Mesendoderm (in vitro differentiated cells): ENCODE measurements at regions not wholly inside any gene's neighbourhood (a gene's known extent, or its start where the extent isn't known, plus 50 kb on each side); places are given as distances from the start of the nearest gene placed in this dataset.

ENCODE experiments used
- DNase-seq: peaks from one replicate; pipeline ENCODE4 v3.0.0; 2013
- H2AK5ac ChIP-seq: 2 replicates; pipeline ENCODE4 v1.6.1; 2013; ENCODE audit warnings: low read length, inconsistent platforms
- H2BK120ac ChIP-seq: 2 replicates; pipeline ENCODE4 v1.6.1; 2013; ENCODE audit warnings: low read depth, mild to moderate bottlenecking, low read length, moderate library complexity, mixed read lengths
- H2BK15ac ChIP-seq: replicated peaks from 2 replicates; pipeline ENCODE4 v1.6.1; 2013; ENCODE audit warnings: low read depth, mild to moderate bottlenecking, moderate library complexity
- H2BK5ac ChIP-seq: 2 replicates; pipeline ENCODE4 v1.6.1; 2013; ENCODE audit warnings: low read length, inconsistent platforms
- H3K18ac ChIP-seq: 2 replicates; pipeline ENCODE4 v1.6.1; 2013; ENCODE audit warnings: mild to moderate bottlenecking, low read length, mixed read lengths
- H3K23ac ChIP-seq: one replicate; pipeline ENCODE4 v1.6.1; 2013; ENCODE audit warnings: low read length
- H3K27ac ChIP-seq: 2 replicates; pipeline ENCODE4 v1.5.1; 2013; ENCODE audit warnings: low read depth, mild to moderate bottlenecking, inconsistent platforms, low read length, moderate library complexity
- H3K27me3 ChIP-seq: 2 replicates; pipeline ENCODE4 v1.6.1; 2013; ENCODE audit warnings: low read length, control low read depth, mild to moderate bottlenecking, inconsistent platforms; ENCODE audit not compliant: insufficient read depth, poor library complexity
- H3K36me3 ChIP-seq: 2 replicates; pipeline ENCODE4 v1.6.1; 2013; ENCODE audit warnings: low read length, inconsistent platforms; ENCODE audit not compliant: control insufficient read depth, insufficient read depth
- H3K4ac ChIP-seq: one replicate; pipeline ENCODE4 v1.6.1; 2013; ENCODE audit warnings: low read depth, mild to moderate bottlenecking, low read length, moderate library complexity
- H3K4me1 ChIP-seq: 2 replicates; pipeline ENCODE4 v1.6.1; 2013; ENCODE audit warnings: low read depth, low read length, inconsistent platforms; ENCODE audit not compliant: control insufficient read depth
- H3K4me2 ChIP-seq: 2 replicates; pipeline ENCODE4 v1.6.1; 2013; ENCODE audit warnings: low read length
- H3K4me3 ChIP-seq: 2 replicates; pipeline ENCODE4 v1.5.1; 2013; ENCODE audit warnings: mild to moderate bottlenecking, low read length
- H3K56ac ChIP-seq: one replicate; pipeline ENCODE4 v1.6.1; 2013; ENCODE audit warnings: low read length
- H3K79me1 ChIP-seq: 2 replicates; pipeline ENCODE4 v1.6.1; 2013; ENCODE audit warnings: low read length, inconsistent platforms
- H3K79me2 ChIP-seq: 2 replicates; pipeline ENCODE4 v1.6.1; 2013; ENCODE audit warnings: mild to moderate bottlenecking, low read length; ENCODE audit not compliant: control insufficient read depth, insufficient read depth
- H3K9ac ChIP-seq: 2 replicates; pipeline ENCODE4 v1.6.1; 2013; ENCODE audit warnings: low read length, inconsistent platforms
- H4K5ac ChIP-seq: one replicate; pipeline ENCODE4 v1.6.1; 2013; ENCODE audit warnings: low read length
- H4K8ac ChIP-seq: one replicate; pipeline ENCODE4 v1.6.1; 2013; ENCODE audit warnings: low read depth, mild to moderate bottlenecking, control low read depth, low read length, moderate library complexity
- WGBS: extraction: QIAGEN DNeasy Blood & Tissue Kit; methylation state at CpG from one replicate; pipeline ENCODE4 v1.1.7; 2013; ENCODE audit warnings: low lambda C conversion rate, missing lambda C conversion rate; ENCODE audit not compliant: insufficient coverage; ENCODE audit errors: extremely low coverage; 5-methylcytosine and 5-hydroxymethylcytosine counted together

DNA sequence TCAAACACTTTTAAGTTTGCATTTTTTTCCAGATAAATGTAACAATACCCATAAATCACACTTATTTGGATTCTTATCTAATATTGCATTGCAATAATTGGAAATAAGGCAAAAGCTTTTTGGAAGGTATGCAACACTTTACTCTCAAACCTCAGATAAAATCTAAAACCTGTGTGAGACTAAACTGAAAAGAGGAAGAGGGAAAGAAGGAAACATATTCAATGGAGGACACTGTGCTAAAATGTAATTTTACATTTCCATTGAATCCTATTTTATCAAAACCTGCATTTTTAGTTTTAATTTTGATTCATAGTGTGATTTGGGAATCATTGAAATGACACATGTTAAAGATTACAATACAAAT is 99.4 kb downstream of the HPGD start:
- Histone ChIP-seq H2AK5ac (no peak overlapping the region), H3K79me2 (no peaks in the 10 kb centered on the region), H4K8ac (no peak overlapping the region), H2BK120ac (no peak overlapping the region), H3K4me1 (no peaks in the 10 kb centered on the region), H3K4me2 (no peak overlapping the region), H3K23ac (no peak overlapping the region), H3K9ac (no peak overlapping the region), H3K56ac (no peak overlapping the region), H3K79me1 (no peaks in the 10 kb centered on the region), H2BK5ac (no peak overlapping the region), H3K18ac (no peak overlapping the region), H3K36me3 (no peaks in the 10 kb centered on the region), H3K27ac (no peak overlapping the region), H2BK15ac (no peak overlapping the region), H3K4me3 (no peak overlapping the region), H4K5ac (no peak overlapping the region), H3K4ac (no peak overlapping the region), H3K27me3 (no peaks in the 10 kb centered on the region)
- DNase-seq: no peak

DNA sequence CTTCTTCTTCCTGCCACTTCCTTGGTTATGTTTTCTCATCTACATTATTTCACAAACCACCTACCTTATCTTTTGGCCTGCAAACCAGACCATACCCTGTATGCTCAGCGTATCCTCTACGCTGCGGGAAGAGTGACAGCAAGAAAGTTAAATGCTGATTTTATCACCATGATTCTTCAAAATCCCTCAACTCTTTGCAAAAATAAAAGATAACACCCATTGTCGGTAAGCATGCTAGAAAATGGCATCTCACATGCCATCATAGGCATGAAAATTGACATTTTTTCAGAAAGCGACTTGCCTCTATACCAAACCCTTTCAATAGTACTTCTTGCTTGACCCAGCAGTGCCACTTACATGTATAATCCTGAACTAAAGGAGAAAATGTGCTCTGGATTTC is 102.0 kb downstream of the HPGD start:
- H3K79me1 ChIP-seq: no peaks in the 10 kb centered on the region
- H2BK120ac ChIP-seq: no peak overlapping the region
- H3K4ac ChIP-seq: no peak overlapping the region
- no CpG with 5 or more reads among the region's 5 CpGs for WGBS
- no peaks in the 10 kb centered on the region for H3K36me3 ChIP-seq
- H3K56ac ChIP-seq: no peak overlapping the region
- H3K18ac ChIP-seq: peak overlapping the region; percentile 39
- H4K5ac ChIP-seq: no peak overlapping the region
- no peak overlapping the region for H3K23ac ChIP-seq
- no peak overlapping the region for H3K9ac ChIP-seq
- no peak overlapping the region for H2BK5ac ChIP-seq
- H3K4me2 ChIP-seq: no peak overlapping the region
- no peak for DNase-seq
- no peak overlapping the region for H2BK15ac ChIP-seq
- no peaks in the 10 kb centered on the region for H3K79me2 ChIP-seq
- no peak overlapping the region for H2AK5ac ChIP-seq
- H3K27me3 ChIP-seq: no peaks in the 10 kb centered on the region
- no peak overlapping the region for H3K4me3 ChIP-seq
- no peak overlapping the region for H3K27ac ChIP-seq
- no peaks in the 10 kb centered on the region for H3K4me1 ChIP-seq
- H4K8ac ChIP-seq: no peak overlapping the region

DNA sequence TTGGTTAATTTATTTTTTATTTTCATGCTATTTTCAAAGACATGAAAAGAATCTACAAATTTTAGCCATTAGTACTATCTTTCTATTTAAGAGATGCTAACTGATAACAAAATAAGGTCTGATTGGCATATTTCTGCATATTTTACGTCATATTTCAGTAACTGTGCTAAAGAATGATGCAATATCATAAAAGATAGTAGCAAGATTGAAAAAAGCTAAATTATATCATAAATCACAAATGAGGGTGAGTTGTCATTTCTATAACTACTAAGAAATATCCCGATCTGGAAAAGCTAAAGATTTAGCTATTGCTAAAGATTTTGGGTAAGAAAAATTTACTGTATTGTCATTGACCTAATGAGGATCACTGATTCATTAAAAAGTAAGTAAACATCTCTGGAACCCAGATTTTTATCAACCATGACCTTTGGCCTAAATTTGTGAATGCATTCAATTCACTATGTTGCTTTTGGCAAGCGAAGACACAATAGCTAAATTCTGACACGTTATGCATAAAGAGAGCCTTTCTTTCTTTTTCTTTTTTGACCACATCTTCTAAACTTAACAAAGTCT is 103.6 kb downstream of the HPGD start:
- Histone ChIP-seq H3K4me1 (no peaks in the 10 kb centered on the region), H3K27ac (no peak overlapping the region), H3K27me3 (no peaks in the 10 kb centered on the region), H3K18ac (no peak overlapping the region), H3K23ac (no peak overlapping the region), H2BK5ac (no peak overlapping the region), H2AK5ac (no peak overlapping the region), H3K4ac (no peak overlapping the region), H3K56ac (no peak overlapping the region), H3K4me3 (no peak overlapping the region), H2BK120ac (no peak overlapping the region), H3K36me3 (no peaks in the 10 kb centered on the region), H3K4me2 (no peak overlapping the region), H4K5ac (no peak overlapping the region), H3K79me2 (no peaks in the 10 kb centered on the region), H3K9ac (no peak overlapping the region), H3K79me1 (no peaks in the 10 kb centered on the region), H2BK15ac (no peak overlapping the region), H4K8ac (no peak overlapping the region)
- WGBS: no CpG with 5 or more reads among the region's 4 CpGs
- no peak for DNase-seq

- no CpG with 5 or more reads among the region's 8 CpGs for WGBS
- Histone ChIP-seq H2BK15ac (no peak overlapping the region), H3K27me3 (no peaks in the 10 kb centered on the region), H3K27ac (no peak overlapping the region), H4K5ac (no peak overlapping the region), H3K36me3 (no peaks in the 10 kb centered on the region), H3K4me2 (no peak overlapping the region), H3K4ac (no peak overlapping the region), H2BK120ac (no peak overlapping the region), H3K56ac (no peak overlapping the region), H3K18ac (no peak overlapping the region), H2AK5ac (no peak overlapping the region), H3K4me1 (no peaks in the 10 kb centered on the region), H3K23ac (no peak overlapping the region), H3K4me3 (no peak overlapping the region), H4K8ac (no peak overlapping the region), H3K79me1 (no peaks in the 10 kb centered on the region), H3K79me2 (no peaks in the 10 kb centered on the region), H2BK5ac (no peak overlapping the region), H3K9ac (no peak overlapping the region)
- no peak for DNase-seq
Measured at GRCh38 chr4:174408841-174409552, 113.3 kb downstream of the HPGD start.

DNA sequence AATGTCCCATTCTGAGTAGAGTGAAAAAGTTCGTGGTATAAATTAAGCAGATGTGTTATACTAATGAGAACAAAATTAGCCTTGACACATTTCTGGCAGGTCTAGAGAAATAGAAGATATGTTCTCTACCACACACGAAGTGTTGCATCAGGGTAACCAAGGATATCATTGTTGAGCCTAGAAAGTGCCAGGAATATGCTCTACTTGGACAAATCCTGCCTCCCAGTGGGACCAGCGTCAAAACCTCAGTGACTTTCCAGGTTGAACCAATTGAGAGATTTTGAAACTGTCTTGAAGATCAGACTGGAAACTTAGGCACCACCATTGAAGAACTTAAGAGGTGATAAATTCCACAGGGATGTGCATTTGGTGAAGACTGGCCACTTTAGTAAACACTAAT is 115.9 kb downstream of the HPGD start:
- WGBS: no CpG with 5 or more reads among the region's 3 CpGs
- H2AK5ac ChIP-seq: no peak overlapping the region
- H2BK15ac ChIP-seq: no peak overlapping the region
- H3K27ac ChIP-seq: no peak overlapping the region
- peaks cover 13% of the 10 kb centered on the region for H3K4me1 ChIP-seq
- H3K18ac ChIP-seq: no peak overlapping the region
- H3K79me1 ChIP-seq: no peaks in the 10 kb centered on the region
- H3K23ac ChIP-seq: no peak overlapping the region
- H3K9ac ChIP-seq: no peak overlapping the region
- no peak overlapping the region for H4K8ac ChIP-seq
- no peak for DNase-seq
- no peak overlapping the region for H3K56ac ChIP-seq
- no peak overlapping the region for H3K4me2 ChIP-seq
- no peak overlapping the region for H3K4ac ChIP-seq
- H3K4me3 ChIP-seq: no peak overlapping the region
- H4K5ac ChIP-seq: no peak overlapping the region
- no peaks in the 10 kb centered on the region for H3K27me3 ChIP-seq
- no peak overlapping the region for H2BK5ac ChIP-seq
- no peaks in the 10 kb centered on the region for H3K79me2 ChIP-seq
- no peak overlapping the region for H2BK120ac ChIP-seq
- H3K36me3 ChIP-seq: no peaks in the 10 kb centered on the region

GRCh38 chr4:174405923-174406322 is 116.4 kb downstream of the HPGD start:
- Histone ChIP-seq H3K27ac (no peak overlapping the region), H4K8ac (no peak overlapping the region), H3K23ac (no peak overlapping the region), H3K79me2 (no peaks in the 10 kb centered on the region), H3K4me2 (no peak overlapping the region), H4K5ac (no peak overlapping the region), H2BK5ac (no peak overlapping the region), H3K18ac (no peak overlapping the region), H3K56ac (no peak overlapping the region), H3K4me3 (no peak overlapping the region), H2BK15ac (no peak overlapping the region), H2BK120ac (no peak overlapping the region), H3K27me3 (no peaks in the 10 kb centered on the region), H3K36me3 (no peaks in the 10 kb centered on the region), H3K4ac (no peak overlapping the region), H2AK5ac (no peak overlapping the region), H3K4me1 (peaks cover 13% of the 10 kb centered on the region), H3K79me1 (no peaks in the 10 kb centered on the region), H3K9ac (no peak overlapping the region)
- no CpG with 5 or more reads among the region's 3 CpGs for WGBS
- no peak for DNase-seq
